OCI-LY3 (cell line): ENCODE measurements at regions not wholly inside any gene's neighbourhood (a gene's known extent, or its start where the extent isn't known, plus 50 kb on each side); places are given as distances from the start of the nearest gene placed in this dataset.

ENCODE experiments used
- H2AFZ ChIP-seq: fragments of 200-600, 300-600 bp; shearing (Covaris generic); 2 replicates; pipeline ENCODE4 v1.6.0; 2014; ENCODE audit warnings: antibody characterized with exemption, low read depth, low read length
- H3K27ac ChIP-seq: fragments of 200-600, 300-600 bp; sonication (generic); 2 replicates; pipeline ENCODE4 v1.5.1; 2014; ENCODE audit warnings: mild to moderate bottlenecking, low read length, moderate library complexity, mixed read lengths
- H3K27me3 ChIP-seq: fragments of 200-600, 300-600 bp; sonication (generic); 2 replicates; pipeline ENCODE4 v1.6.1; 2014; ENCODE audit warnings: low read depth, low read length, mixed read lengths
- H3K36me3 ChIP-seq: fragments of 200-600, 300-600 bp; sonication (generic); replicated peaks from 2 replicates; pipeline ENCODE3; 2014; ENCODE audit warnings: low read depth, low read length, mixed read lengths
- H3K4me1 ChIP-seq: fragments of 300-600, 200-600 bp; sonication (generic); 2 replicates; pipeline ENCODE4 v1.6.1; 2014; ENCODE audit warnings: low read length, mixed read lengths
- H3K4me2 ChIP-seq: fragments of 200-600, 300-600 bp; sonication (generic); 2 replicates; pipeline ENCODE4 v1.6.1; 2014; ENCODE audit warnings: low read length, mixed read lengths
- H3K4me3 ChIP-seq: fragments of 300-600, 200-600 bp; sonication (generic); 2 replicates; pipeline ENCODE4 v1.5.1; 2014; ENCODE audit warnings: antibody characterized with exemption, mild to moderate bottlenecking, low read length, moderate library complexity
- H3K79me2 ChIP-seq: fragments of 300-600, 200-600 bp; shearing (Covaris generic); 2 replicates; pipeline ENCODE4 v1.6.1; 2014; ENCODE audit warnings: mild to moderate bottlenecking, low read length, mixed read lengths
- H3K9ac ChIP-seq: fragments of 300-600, 200-600 bp; shearing (Covaris generic); 2 replicates; pipeline ENCODE4 v1.6.0; 2014; ENCODE audit warnings: mild to moderate bottlenecking, low read length, moderate library complexity
- H3K9me3 ChIP-seq: fragments of 200-600, 300-600 bp; shearing (Covaris generic); 2 replicates; pipeline ENCODE4 v1.6.1; 2014; ENCODE audit warnings: low read length, mixed read lengths; ENCODE audit not compliant: insufficient read depth
- H4K20me1 ChIP-seq: fragments of 200-600, 300-600 bp; sonication (generic); 2 replicates; pipeline ENCODE4 v1.6.1; 2016; ENCODE audit warnings: low read length, mixed read lengths; ENCODE audit not compliant: insufficient read depth
- CTCF ChIP-seq: fragments of 200-600, 300-600 bp; sonication (generic); IDR thresholded peaks from 2 replicates; pipeline ENCODE4 v1.5.1; 2014; ENCODE audit warnings: antibody characterized with exemption, low read length, low read depth
- EZH2phosphoT487 ChIP-seq: fragments of 200-600 bp; shearing (Covaris generic); IDR thresholded peaks from 2 replicates; pipeline ENCODE4 v1.6.1; 2018; ENCODE audit warnings: antibody characterized with exemption, mixed run types, low read depth

GRCh38 chr6:157769776-157770426 is 53.1 kb upstream of the SNX9 start:
- Histone ChIP-seq H3K4me2 (0 out of 2 replicates have a peak overlapping the region, but pooled peaks have one; percentile 18), H3K36me3 (no peaks in the 10 kb centered on the region), H4K20me1 (no peaks in the 10 kb centered on the region; the same call in 1 of the 2 replicates), H2AFZ (no peak overlapping the region), H3K79me2 (no peaks in the 10 kb centered on the region), H3K4me3 (no peak overlapping the region), H3K9me3 (no peaks in the 10 kb centered on the region), H3K27me3 (peaks cover 39% of the 10 kb centered on the region), H3K27ac (no peak overlapping the region), H3K4me1 (peaks cover 34% of the 10 kb centered on the region), H3K9ac (no peak overlapping the region)
- TF ChIP-seq CTCF, result no peak
- TF ChIP-seq EZH2phosphoT487, result no peak

- Histone ChIP-seq H3K27me3 (peaks cover 39% of the 10 kb centered on the region), H3K27ac (no peak overlapping the region), H3K4me2 (no peak overlapping the region), H3K9ac (no peak overlapping the region), H3K9me3 (no peaks in the 10 kb centered on the region), H2AFZ (no peak overlapping the region), H4K20me1 (no peaks in the 10 kb centered on the region; the same call in 1 of the 2 replicates), H3K36me3 (no peaks in the 10 kb centered on the region), H3K4me3 (no peak overlapping the region), H3K4me1 (peaks cover 31% of the 10 kb centered on the region), H3K79me2 (no peaks in the 10 kb centered on the region)
- TF ChIP-seq CTCF, result no peak
- no peak for TF ChIP-seq EZH2phosphoT487
These were observed 52.1 kb upstream of the SNX9 start for GRCh38 chr6:157770946-157771345.

GRCh38 chr6:157772820-157773219 is 50.2 kb upstream of the SNX9 start:
- TF ChIP-seq CTCF (no peak), EZH2phosphoT487 (no peak)
- Histone ChIP-seq H4K20me1 (no peaks in the 10 kb centered on the region; the same call in 1 of the 2 replicates), H3K4me3 (no peak overlapping the region), H2AFZ (no peak overlapping the region), H3K4me1 (peaks cover 24% of the 10 kb centered on the region), H3K27ac (no peak overlapping the region), H3K9ac (no peak overlapping the region), H3K79me2 (no peaks in the 10 kb centered on the region), H3K36me3 (no peaks in the 10 kb centered on the region), H3K9me3 (no peaks in the 10 kb centered on the region), H3K4me2 (no peak overlapping the region), H3K27me3 (peaks cover 36% of the 10 kb centered on the region)
